Fibroblast of lung (primary cell): ENCODE measurements at regions not wholly inside any gene's neighbourhood (a gene's known extent, or its start where the extent isn't known, plus 50 kb on each side); places are given as distances from the start of the nearest gene placed in this dataset.

Experiments used
- EZH2 ChIP-seq: IDR thresholded peaks from 2 replicates; pipeline ENCODE4 v1.5.1; 2012; ENCODE audit warnings: low read length, control low read depth, mild to moderate bottlenecking; ENCODE audit errors: missing control alignments
- TF ChIP-seq, protein P1 (sequence below), 2 donors: IDR thresholded peaks in 1 of 2; conservative IDR thresholded peaks in 1 of 2; 1 replicate in 1 of 2; 2 replicates in 1 of 2; pipeline ENCODE4 v1.5.1; 2011 to 2012; ENCODE audit warnings: low read length in 2 of 2, control low read depth in 1 of 2, inconsistent platforms in 1 of 2, low read depth in 1 of 2, mild to moderate bottlenecking in 1 of 2

DNA sequence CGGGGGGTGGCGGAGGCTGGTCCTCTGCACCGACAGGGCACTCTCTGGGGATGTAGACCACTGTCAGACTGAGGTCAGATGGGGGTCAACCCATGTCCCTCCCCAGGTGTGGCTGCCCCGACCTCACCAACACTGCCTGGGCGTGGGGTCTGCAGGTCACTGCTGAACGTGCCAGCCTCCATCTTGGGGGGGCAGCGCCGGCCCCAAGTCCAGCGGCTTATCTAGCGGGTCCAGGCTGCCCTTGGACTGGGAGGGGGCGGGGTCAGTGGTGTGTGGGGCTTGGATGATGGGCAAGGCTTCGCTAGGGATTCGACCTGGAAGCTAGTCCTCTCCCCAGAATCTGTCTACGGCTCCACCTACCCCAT lies 178.2 kb downstream of the IGLL1 start:
- TF ChIP-seq, protein P1, sequence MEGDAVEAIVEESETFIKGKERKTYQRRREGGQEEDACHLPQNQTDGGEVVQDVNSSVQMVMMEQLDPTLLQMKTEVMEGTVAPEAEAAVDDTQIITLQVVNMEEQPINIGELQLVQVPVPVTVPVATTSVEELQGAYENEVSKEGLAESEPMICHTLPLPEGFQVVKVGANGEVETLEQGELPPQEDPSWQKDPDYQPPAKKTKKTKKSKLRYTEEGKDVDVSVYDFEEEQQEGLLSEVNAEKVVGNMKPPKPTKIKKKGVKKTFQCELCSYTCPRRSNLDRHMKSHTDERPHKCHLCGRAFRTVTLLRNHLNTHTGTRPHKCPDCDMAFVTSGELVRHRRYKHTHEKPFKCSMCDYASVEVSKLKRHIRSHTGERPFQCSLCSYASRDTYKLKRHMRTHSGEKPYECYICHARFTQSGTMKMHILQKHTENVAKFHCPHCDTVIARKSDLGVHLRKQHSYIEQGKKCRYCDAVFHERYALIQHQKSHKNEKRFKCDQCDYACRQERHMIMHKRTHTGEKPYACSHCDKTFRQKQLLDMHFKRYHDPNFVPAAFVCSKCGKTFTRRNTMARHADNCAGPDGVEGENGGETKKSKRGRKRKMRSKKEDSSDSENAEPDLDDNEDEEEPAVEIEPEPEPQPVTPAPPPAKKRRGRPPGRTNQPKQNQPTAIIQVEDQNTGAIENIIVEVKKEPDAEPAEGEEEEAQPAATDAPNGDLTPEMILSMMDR (conservative IDR thresholded peaks at IDR 0.05 in 1 of 2, IDR thresholded peaks at IDR 0.05 in 1 of 2; ENCODE audit: low read depth in 1 of 2, low read length in 2 of 2), result no peak
- TF ChIP-seq EZH2, result no peak
